ENCODE measurements at regions not wholly inside any gene's neighbourhood (a gene's known extent, or its start where the extent isn't known, plus 50 kb on each side); places are given as distances from the start of the nearest gene placed in this dataset.

- WGBS, 2 experiments (ENCODE audit: insufficient coverage in 2 of 2) = 59 to 91% methylated on average over 2 of the region's 3 CpGs
- H3K27ac ChIP-seq (ENCODE audit: low read depth, low read length, severe bottlenecking) = no peak overlapping the region
- H3K4me1 ChIP-seq (ENCODE audit: control insufficient read depth, insufficient read depth, low read length, poor library complexity, severe bottlenecking) = no peaks in the 10 kb centered on the region
- H3K36me3 ChIP-seq (ENCODE audit: control insufficient read depth, insufficient read depth, low read length) = no peaks in the 10 kb centered on the region
- no peak overlapping the region for H3K4me3 ChIP-seq (ENCODE audit: extremely low read depth, insufficient read depth, low read length, poor library complexity, severe bottlenecking)
- H3K9me3 ChIP-seq (ENCODE audit: control insufficient read depth, low read length) = peaks cover 8% of the 10 kb centered on the region
These were observed 347.5 kb upstream of the DDI1 start for GRCh38 chr11:103688924-103689323.

DNA sequence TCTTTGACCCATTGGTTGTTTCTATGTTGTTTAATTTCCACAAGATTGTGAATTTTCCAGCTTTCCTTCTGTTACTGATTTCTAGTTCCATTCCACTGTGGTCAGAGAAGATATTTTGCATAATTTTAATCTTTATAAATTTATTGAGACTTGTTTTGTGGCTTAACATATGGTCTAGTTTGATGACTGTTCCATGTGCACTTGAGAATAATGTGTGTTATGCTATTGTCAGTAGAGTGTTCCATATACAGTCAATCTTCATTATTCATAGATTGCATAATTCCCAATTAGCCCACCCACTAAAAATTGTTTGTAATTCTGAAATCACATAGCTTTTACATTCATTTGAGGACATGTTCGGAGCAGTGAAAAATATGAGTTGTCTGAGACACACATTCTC is 346.1 kb upstream of the DDI1 start:
- Histone ChIP-seq H3K36me3 (ENCODE audit: control insufficient read depth, insufficient read depth, low read length) (no peaks in the 10 kb centered on the region), H3K9me3 (ENCODE audit: control insufficient read depth, low read length) (peaks cover 8% of the 10 kb centered on the region), H3K27ac (ENCODE audit: low read depth, low read length, severe bottlenecking) (no peak overlapping the region), H3K4me3 (ENCODE audit: extremely low read depth, insufficient read depth, low read length, poor library complexity, severe bottlenecking) (no peak overlapping the region), H3K4me1 (ENCODE audit: control insufficient read depth, insufficient read depth, low read length, poor library complexity, severe bottlenecking) (no peaks in the 10 kb centered on the region)
- 100% methylated on average over 1 of the region's 1 CpG; no CpG with 5 or more reads in 1 of the 2 experiments for WGBS, 2 experiments (ENCODE audit: insufficient coverage in 2 of 2)

DNA sequence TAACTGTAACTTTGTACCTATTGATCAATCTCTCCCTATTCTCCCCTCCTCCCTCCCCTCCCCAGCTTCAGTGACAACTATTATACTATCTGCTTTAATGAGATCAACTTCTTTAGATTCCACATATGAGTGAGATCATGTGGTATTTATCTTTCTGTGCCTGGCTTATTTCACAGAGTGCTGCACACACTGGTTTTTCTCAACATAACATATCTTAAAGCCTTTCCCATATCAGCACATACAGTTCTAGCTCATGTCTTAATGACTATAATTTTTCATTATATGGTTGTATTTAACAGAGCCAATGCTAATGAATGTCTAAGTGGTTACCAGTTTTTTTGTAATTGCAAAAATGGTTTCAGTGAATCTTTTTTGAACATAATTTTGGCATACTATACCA is 340.3 kb upstream of the DDI1 start:
- no peaks in the 10 kb centered on the region for H3K36me3 ChIP-seq (ENCODE audit: control insufficient read depth, insufficient read depth, low read length)

DNA sequence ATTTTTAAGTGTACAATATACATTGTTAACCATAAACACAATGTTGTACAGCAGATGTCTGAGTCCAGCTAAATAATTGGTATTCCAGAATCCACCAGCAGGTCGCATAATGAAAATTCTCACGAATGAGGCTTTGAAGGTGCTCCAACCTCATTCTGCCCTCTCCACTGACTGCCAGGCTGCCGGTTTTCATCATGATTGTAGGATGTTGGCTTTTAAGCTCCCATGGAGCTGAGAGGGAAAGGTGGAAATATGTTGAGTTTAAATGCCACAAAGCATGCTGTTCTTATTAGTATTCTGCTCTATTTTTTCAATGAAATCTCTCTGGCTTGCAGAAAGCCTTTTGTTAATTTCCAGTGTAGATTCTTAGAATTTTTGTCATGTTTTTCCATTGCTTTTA is 337.2 kb upstream of the DDI1 start:
- 79 to 100% methylated on average over 1 to 2 of the region's 3 CpGs for WGBS, 2 experiments (ENCODE audit: insufficient coverage in 2 of 2)
- H3K36me3 ChIP-seq (ENCODE audit: control insufficient read depth, insufficient read depth, low read length) = no peaks in the 10 kb centered on the region
- H3K4me3 ChIP-seq (ENCODE audit: extremely low read depth, insufficient read depth, low read length, poor library complexity, severe bottlenecking) = no peak overlapping the region
- no peaks in the 10 kb centered on the region for H3K4me1 ChIP-seq (ENCODE audit: control insufficient read depth, insufficient read depth, low read length, poor library complexity, severe bottlenecking)
- peaks cover 7% of the 10 kb centered on the region for H3K9me3 ChIP-seq (ENCODE audit: control insufficient read depth, low read length)
- H3K27ac ChIP-seq (ENCODE audit: low read depth, low read length, severe bottlenecking) = no peak overlapping the region

More for the DNA sequence above, 340.3 kb upstream of the DDI1 start:
- Histone ChIP-seq H3K4me1 (ENCODE audit: control insufficient read depth, insufficient read depth, low read length, poor library complexity, severe bottlenecking) (no peaks in the 10 kb centered on the region), H3K4me3 (ENCODE audit: extremely low read depth, insufficient read depth, low read length, poor library complexity, severe bottlenecking) (no peak overlapping the region), H3K27ac (ENCODE audit: low read depth, low read length, severe bottlenecking) (no peak overlapping the region), H3K9me3 (ENCODE audit: control insufficient read depth, low read length) (peaks cover 7% of the 10 kb centered on the region)

- Histone ChIP-seq H3K36me3 (ENCODE audit: control insufficient read depth, insufficient read depth, low read length) (no peaks in the 10 kb centered on the region), H3K4me1 (ENCODE audit: control insufficient read depth, insufficient read depth, low read length, poor library complexity, severe bottlenecking) (no peaks in the 10 kb centered on the region), H3K9me3 (ENCODE audit: control insufficient read depth, low read length) (peaks cover 7% of the 10 kb centered on the region), H3K27ac (ENCODE audit: low read depth, low read length, severe bottlenecking) (no peak overlapping the region), H3K4me3 (ENCODE audit: extremely low read depth, insufficient read depth, low read length, poor library complexity, severe bottlenecking) (no peak overlapping the region)
- no CpG with 5 or more reads among the region's 1 CpG for WGBS, 2 experiments (ENCODE audit: insufficient coverage in 2 of 2)
These were observed 336.8 kb upstream of the DDI1 start for GRCh38 chr11:103699656-103700055.

GRCh38 chr11:103700622-103701021 is 335.8 kb upstream of the DDI1 start:
- H3K27ac ChIP-seq (ENCODE audit: low read depth, low read length, severe bottlenecking) = no peak overlapping the region
- H3K36me3 ChIP-seq (ENCODE audit: control insufficient read depth, insufficient read depth, low read length) = no peaks in the 10 kb centered on the region
- 78 to 86% methylated on average over 1 of the region's 1 CpG for WGBS, 2 experiments (ENCODE audit: insufficient coverage in 2 of 2)
- peaks cover 7% of the 10 kb centered on the region for H3K9me3 ChIP-seq (ENCODE audit: control insufficient read depth, low read length)
- no peaks in the 10 kb centered on the region for H3K4me1 ChIP-seq (ENCODE audit: control insufficient read depth, insufficient read depth, low read length, poor library complexity, severe bottlenecking)
- H3K4me3 ChIP-seq (ENCODE audit: extremely low read depth, insufficient read depth, low read length, poor library complexity, severe bottlenecking) = no peak overlapping the region

DNA sequence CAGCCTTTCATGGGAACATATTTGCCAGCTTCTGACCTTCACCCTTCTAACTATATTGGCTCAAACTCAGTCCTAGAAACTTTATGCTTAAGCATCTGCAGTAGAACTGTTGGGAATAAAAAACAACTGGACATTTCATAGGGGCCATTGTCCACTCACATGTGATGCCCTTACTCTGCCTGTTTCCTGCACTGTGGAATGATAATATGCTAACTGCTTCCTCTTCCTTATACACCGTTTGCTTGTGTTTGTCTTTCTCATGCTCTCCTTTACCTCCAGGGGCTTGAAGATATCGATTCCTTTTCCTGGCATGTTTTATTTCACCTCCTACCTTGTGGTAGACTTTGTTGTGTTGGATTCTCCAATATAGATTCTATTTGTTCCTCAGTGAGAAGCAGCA is 333.0 kb upstream of the DDI1 start:
- no peak overlapping the region for H3K27ac ChIP-seq (ENCODE audit: low read depth, low read length, severe bottlenecking)
- WGBS, 2 experiments (ENCODE audit: insufficient coverage in 2 of 2) = 100% methylated on average over 1 of the region's 2 CpGs; no CpG with 5 or more reads in 1 of the 2 experiments
- H3K4me3 ChIP-seq (ENCODE audit: extremely low read depth, insufficient read depth, low read length, poor library complexity, severe bottlenecking) = no peak overlapping the region
- no peaks in the 10 kb centered on the region for H3K9me3 ChIP-seq (ENCODE audit: control insufficient read depth, low read length)
- H3K4me1 ChIP-seq (ENCODE audit: control insufficient read depth, insufficient read depth, low read length, poor library complexity, severe bottlenecking) = no peaks in the 10 kb centered on the region
- H3K36me3 ChIP-seq (ENCODE audit: control insufficient read depth, insufficient read depth, low read length) = no peaks in the 10 kb centered on the region

DNA sequence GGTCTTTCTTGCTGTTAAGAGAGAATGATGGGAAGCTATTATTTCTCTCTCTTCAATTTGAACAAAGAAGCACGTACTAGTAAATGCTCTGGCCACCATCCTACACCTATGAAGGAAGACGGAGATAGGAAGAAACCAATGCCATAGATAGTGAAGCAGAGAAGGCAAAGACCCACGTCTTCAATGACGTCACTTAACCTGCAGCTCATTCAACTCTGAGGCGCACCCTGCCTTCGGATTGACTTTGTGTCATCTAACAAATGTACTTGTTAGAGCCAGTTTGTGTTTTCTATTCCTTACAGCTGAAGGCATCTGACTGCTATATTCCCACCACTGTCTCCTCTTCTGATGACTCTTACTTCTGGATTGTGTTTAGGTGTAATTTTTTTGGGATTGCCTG is 332.5 kb upstream of the DDI1 start:
- Histone ChIP-seq H3K27ac (ENCODE audit: low read depth, low read length, severe bottlenecking) (no peak overlapping the region), H3K4me1 (ENCODE audit: control insufficient read depth, insufficient read depth, low read length, poor library complexity, severe bottlenecking) (no peaks in the 10 kb centered on the region), H3K4me3 (ENCODE audit: extremely low read depth, insufficient read depth, low read length, poor library complexity, severe bottlenecking) (no peak overlapping the region), H3K9me3 (ENCODE audit: control insufficient read depth, low read length) (no peaks in the 10 kb centered on the region), H3K36me3 (ENCODE audit: control insufficient read depth, insufficient read depth, low read length) (no peaks in the 10 kb centered on the region)
- 81 to 91% methylated on average over 4 to 5 of the region's 6 CpGs for WGBS, 2 experiments (ENCODE audit: insufficient coverage in 2 of 2)

GRCh38 chr11:103705642-103706041 is 330.8 kb upstream of the DDI1 start:
- Histone ChIP-seq H3K4me1 (ENCODE audit: control insufficient read depth, insufficient read depth, low read length, poor library complexity, severe bottlenecking) (no peaks in the 10 kb centered on the region), H3K36me3 (ENCODE audit: control insufficient read depth, insufficient read depth, low read length) (no peaks in the 10 kb centered on the region), H3K4me3 (ENCODE audit: extremely low read depth, insufficient read depth, low read length, poor library complexity, severe bottlenecking) (no peak overlapping the region), H3K27ac (ENCODE audit: low read depth, low read length, severe bottlenecking) (no peak overlapping the region), H3K9me3 (ENCODE audit: control insufficient read depth, low read length) (no peaks in the 10 kb centered on the region)
- 100% methylated on average over 1 of the region's 2 CpGs for WGBS, 2 experiments (ENCODE audit: insufficient coverage in 2 of 2)

DNA sequence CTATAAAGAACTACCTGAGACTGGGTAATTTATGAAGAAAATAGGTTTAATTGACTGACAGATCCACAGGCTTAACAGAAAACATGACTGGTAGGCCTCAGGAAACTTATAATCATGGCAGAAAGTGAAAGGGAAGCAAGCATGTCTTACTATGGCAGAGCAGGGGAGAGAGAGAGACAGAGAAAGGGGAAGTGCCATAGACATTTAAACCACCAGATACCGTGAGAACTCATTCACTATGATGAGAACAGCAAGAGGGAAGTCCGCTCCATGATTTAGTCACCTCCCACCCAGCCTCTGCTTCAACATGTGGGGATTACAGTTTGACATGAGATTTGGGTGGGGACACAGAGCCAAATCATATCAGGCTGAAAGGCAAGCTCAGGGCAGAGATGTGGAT is 327.1 kb upstream of the DDI1 start:
- Histone ChIP-seq H3K4me3 (ENCODE audit: extremely low read depth, insufficient read depth, low read length, poor library complexity, severe bottlenecking) (no peak overlapping the region), H3K9me3 (ENCODE audit: control insufficient read depth, low read length) (no peaks in the 10 kb centered on the region), H3K4me1 (ENCODE audit: control insufficient read depth, insufficient read depth, low read length, poor library complexity, severe bottlenecking) (no peaks in the 10 kb centered on the region), H3K27ac (ENCODE audit: low read depth, low read length, severe bottlenecking) (no peak overlapping the region), H3K36me3 (ENCODE audit: control insufficient read depth, insufficient read depth, low read length) (no peaks in the 10 kb centered on the region)
- no CpG with 5 or more reads among the region's 2 CpGs for WGBS, 2 experiments (ENCODE audit: insufficient coverage in 2 of 2)

DNA sequence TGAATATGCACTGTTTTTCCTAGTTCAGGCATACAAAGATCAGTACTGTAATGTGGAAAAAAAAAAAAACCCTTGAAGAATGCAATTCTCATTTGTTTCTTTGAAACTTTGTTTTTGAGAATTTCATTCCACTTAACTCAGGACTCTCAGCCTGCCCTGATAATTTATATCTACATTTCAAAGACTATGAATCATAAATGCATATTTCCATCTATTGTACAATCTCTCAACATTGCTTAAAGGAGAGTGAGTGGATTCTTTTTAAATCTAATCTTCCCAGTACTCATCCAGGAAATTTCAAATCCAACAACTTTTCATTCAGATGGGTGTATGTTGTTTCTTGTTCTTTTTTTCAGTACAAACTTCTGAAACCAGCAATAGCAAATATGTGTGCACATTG is 322.2 kb upstream of the DDI1 start:
- Histone ChIP-seq H3K9me3 (ENCODE audit: control insufficient read depth, low read length) (no peaks in the 10 kb centered on the region), H3K4me3 (ENCODE audit: extremely low read depth, insufficient read depth, low read length, poor library complexity, severe bottlenecking) (no peak overlapping the region), H3K27ac (ENCODE audit: low read depth, low read length, severe bottlenecking) (no peak overlapping the region), H3K36me3 (ENCODE audit: control insufficient read depth, insufficient read depth, low read length) (no peaks in the 10 kb centered on the region), H3K4me1 (ENCODE audit: control insufficient read depth, insufficient read depth, low read length, poor library complexity, severe bottlenecking) (no peaks in the 10 kb centered on the region)

DNA sequence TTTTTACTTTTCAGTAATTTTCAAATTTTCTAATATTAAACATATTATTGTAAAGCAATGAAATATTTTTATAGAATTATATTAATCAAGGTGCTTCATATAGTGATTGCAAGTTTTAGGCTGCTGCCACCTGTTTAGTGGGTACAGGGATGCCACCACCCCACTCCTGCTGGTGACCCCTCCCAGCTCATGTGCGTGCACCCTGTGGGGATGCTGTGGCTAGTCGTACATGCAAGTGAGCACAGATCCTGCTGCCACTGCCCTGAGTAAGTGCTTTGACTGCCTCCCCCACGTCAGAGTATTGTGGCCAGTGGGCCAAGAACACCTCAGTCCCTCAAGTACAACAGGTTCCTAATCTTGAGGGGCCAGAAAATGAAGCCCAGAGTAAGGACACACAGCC is 320.1 kb upstream of the DDI1 start:
- H3K27ac ChIP-seq (ENCODE audit: low read depth, low read length, severe bottlenecking) = no peak overlapping the region
- no peaks in the 10 kb centered on the region for H3K9me3 ChIP-seq (ENCODE audit: control insufficient read depth, low read length)
- H3K36me3 ChIP-seq (ENCODE audit: control insufficient read depth, insufficient read depth, low read length) = no peaks in the 10 kb centered on the region
- no peak overlapping the region for H3K4me3 ChIP-seq (ENCODE audit: extremely low read depth, insufficient read depth, low read length, poor library complexity, severe bottlenecking)
- 97 to 100% methylated on average over 3 of the region's 3 CpGs for WGBS, 2 experiments (ENCODE audit: insufficient coverage in 2 of 2)
- H3K4me1 ChIP-seq (ENCODE audit: control insufficient read depth, insufficient read depth, low read length, poor library complexity, severe bottlenecking) = no peaks in the 10 kb centered on the region

Measured in mesodermal cell (in vitro differentiated cells).